AG04450 (cell line): ENCODE measurements at regions not wholly inside any gene's neighbourhood (a gene's known extent, or its start where the extent isn't known, plus 50 kb on each side); places are given as distances from the start of the nearest gene placed in this dataset.
"Not testable (repeated sequence)": the region's sequence is repeated elsewhere in the genome, so short reads cannot be mapped to it uniquely, and the experiment has no call there.

Experiments
- CTCF ChIA-PET: fragments of 300-600, 350-600 bp; formaldehyde crosslinking; extraction: SDS; loops from one replicate; lab custom pipeline; 2022; ENCODE audit warnings: antibody characterized with exemption, inconsistent platforms; lab: Charles Lee
- POLR2A ChIA-PET: fragments of 350-600 bp; formaldehyde crosslinking; extraction: SDS; loops from one replicate; lab custom pipeline; 2021; ENCODE audit warnings: antibody characterized with exemption, inconsistent platforms; lab: Yijun Ruan, JAX
- DNase-seq: peaks from one replicate; pipeline ENCODE4 v3.0.0-alpha.2; 2011; ENCODE audit warnings: low read depth, low spot score
- H3K27ac ChIP-seq: one replicate; pipeline ENCODE4 v1.5.1; 2012; ENCODE audit warnings: low read depth, low read length, control low read depth
- H3K27me3 ChIP-seq: one replicate; pipeline ENCODE4 v1.6.0; 2012; ENCODE audit warnings: low read length; ENCODE audit not compliant: control insufficient read depth, insufficient read depth
- H3K4me3 ChIP-seq: 2 replicates; pipeline ENCODE4 v1.5.1; 2011; ENCODE audit warnings: mild to moderate bottlenecking, low read depth, low read length, control low read depth
- H3K9me3 ChIP-seq: 2 replicates; pipeline ENCODE4 v1.5.1; 2012; ENCODE audit warnings: low read length; ENCODE audit not compliant: control insufficient read depth, insufficient read depth
- TF ChIP-seq, protein P1 (sequence below): IDR thresholded peaks from 2 replicates; pipeline ENCODE4 v1.5.1; 2011; ENCODE audit warnings: low read depth, low read length, control low read depth, inconsistent platforms

DNA sequence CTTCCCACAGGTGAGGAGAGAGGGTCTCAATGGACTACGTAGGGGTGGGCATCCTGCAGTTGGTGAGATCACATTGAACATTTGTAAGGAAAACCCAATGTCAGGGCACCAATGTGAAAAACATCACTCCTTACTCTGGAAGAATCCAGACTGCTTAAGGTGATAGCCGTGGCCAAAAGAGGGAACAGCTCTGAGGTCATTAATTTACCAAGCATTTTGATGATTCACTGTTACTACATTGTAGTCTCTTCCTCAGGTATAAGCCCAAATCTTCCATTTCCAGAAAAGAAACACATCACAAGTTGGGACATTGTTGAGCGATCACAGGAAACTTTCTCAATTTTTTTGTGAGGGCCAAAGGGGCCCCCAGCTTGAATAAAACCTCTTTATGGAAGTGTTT, 61.1 kb upstream of the SPTLC3 start:
- Histone ChIP-seq H3K4me3 (no peak overlapping the region), H3K9me3 (no peaks in the 10 kb centered on the region), H3K27ac (no peak overlapping the region), H3K27me3 (no peaks in the 10 kb centered on the region)
- TF ChIP-seq, protein P1, sequence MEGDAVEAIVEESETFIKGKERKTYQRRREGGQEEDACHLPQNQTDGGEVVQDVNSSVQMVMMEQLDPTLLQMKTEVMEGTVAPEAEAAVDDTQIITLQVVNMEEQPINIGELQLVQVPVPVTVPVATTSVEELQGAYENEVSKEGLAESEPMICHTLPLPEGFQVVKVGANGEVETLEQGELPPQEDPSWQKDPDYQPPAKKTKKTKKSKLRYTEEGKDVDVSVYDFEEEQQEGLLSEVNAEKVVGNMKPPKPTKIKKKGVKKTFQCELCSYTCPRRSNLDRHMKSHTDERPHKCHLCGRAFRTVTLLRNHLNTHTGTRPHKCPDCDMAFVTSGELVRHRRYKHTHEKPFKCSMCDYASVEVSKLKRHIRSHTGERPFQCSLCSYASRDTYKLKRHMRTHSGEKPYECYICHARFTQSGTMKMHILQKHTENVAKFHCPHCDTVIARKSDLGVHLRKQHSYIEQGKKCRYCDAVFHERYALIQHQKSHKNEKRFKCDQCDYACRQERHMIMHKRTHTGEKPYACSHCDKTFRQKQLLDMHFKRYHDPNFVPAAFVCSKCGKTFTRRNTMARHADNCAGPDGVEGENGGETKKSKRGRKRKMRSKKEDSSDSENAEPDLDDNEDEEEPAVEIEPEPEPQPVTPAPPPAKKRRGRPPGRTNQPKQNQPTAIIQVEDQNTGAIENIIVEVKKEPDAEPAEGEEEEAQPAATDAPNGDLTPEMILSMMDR: no peak
- POLR2A ChIA-PET: no interaction called here
- CTCF ChIA-PET: interaction anchor here (0.6 to 1.6 kb wide), 4 partner anchors 19 to 22 kb away, joined by 3 to 8 read pairs (median 5); no protein-coding TSS in a partner anchor
- DNase-seq: no peak

DNA sequence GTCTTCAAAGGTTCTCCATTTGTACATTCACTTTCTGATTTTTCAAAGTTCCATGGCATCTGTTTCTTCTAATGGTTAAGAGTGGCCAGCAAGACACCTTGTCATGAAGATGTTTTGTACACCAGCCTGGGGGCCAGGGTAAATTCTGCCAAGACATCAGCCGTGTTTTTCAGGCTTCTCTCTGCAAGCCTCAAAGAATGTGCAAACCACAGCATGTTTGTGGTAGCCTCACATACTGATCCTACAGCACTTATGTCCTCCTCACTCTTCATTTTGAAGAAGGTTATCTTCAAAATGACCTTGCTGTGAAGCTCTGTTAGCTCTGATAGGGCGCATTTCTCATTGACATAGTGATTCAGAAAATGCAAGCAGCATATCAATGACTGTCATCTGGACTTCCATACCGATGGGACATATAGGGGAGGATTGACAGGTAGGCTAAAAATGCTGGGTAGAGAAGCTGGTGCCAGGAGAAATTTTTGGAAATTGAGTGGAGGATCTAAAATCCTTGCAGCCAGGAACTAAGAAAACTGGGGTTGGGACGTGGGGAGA, 59.3 kb upstream of the SPTLC3 start:
- CTCF ChIA-PET: interaction anchor here (1.5 to 3.2 kb wide), 2 partner anchors 16 to 24 kb away, joined by 13 to 18 read pairs; no protein-coding TSS in a partner anchor
- no peak overlapping the region for H3K27ac ChIP-seq
- TF ChIP-seq, protein P1: no peak
- POLR2A ChIA-PET: no interaction called here
- no peak overlapping the region for H3K4me3 ChIP-seq
- DNase-seq: no peak
- H3K27me3 ChIP-seq: no peaks in the 10 kb centered on the region
- H3K9me3 ChIP-seq: no peaks in the 10 kb centered on the region

DNA sequence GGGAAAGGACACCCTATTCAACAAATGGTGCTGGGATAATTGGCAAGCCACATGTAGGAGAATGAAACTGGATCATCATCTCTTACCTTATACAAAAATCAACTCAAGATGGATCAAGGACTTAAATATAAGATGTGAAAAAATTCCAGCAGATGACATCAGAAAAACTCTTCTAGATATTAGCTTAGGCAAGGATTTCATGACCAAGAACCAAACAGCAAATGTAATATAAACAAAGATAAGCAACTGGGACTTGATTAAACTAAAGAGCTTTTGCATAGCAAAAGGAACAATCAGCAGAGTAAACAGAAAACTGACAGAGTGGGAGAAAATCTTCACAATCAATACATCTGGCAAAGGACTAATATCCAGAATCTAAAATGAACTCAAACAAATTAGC, 54.5 kb upstream of the SPTLC3 start:
- DNase-seq, H3K9me3 ChIP-seq, POLR2A ChIA-PET, H3K27me3 ChIP-seq, H3K27ac ChIP-seq, H3K4me3 ChIP-seq: not testable (repeated sequence)
- CTCF ChIA-PET: interaction anchor here (0.9 to 3.7 kb wide), 3 partner anchors 12 to 30 kb away, joined by 3 to 20 read pairs (median 5); no protein-coding TSS in a partner anchor

DNA sequence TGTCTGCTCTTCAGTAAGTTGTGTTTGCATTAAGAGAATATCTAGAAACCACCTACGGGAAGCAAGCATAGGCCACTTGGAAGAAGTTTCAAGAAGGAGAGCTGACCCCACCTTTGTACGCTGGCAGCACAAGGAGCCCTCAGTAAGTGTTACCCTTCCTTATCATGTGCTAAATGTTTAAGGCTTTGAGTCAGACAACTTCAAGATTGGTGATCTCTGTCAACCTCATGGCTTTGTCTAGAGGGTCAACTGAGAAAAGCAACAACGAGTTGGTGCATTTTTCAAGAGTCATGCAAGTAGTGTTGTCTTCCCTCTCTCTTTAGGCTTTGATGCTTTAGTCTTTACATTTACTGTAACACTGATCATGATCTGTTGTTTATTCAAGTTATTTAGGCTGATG, 53.2 kb upstream of the SPTLC3 start:
- no peaks in the 10 kb centered on the region for H3K27me3 ChIP-seq
- ChIA-PET POLR2A (no interaction called here), CTCF (interaction anchor here (1.6 to 3.7 kb wide), 2 partner anchors 10 to 30 kb away, joined by 9 to 20 read pairs; no protein-coding TSS in a partner anchor)
- DNase-seq: no peak
- no peak overlapping the region for H3K27ac ChIP-seq
- no peaks in the 10 kb centered on the region for H3K9me3 ChIP-seq
- TF ChIP-seq, protein P1: no peak
- H3K4me3 ChIP-seq: no peak overlapping the region

DNA sequence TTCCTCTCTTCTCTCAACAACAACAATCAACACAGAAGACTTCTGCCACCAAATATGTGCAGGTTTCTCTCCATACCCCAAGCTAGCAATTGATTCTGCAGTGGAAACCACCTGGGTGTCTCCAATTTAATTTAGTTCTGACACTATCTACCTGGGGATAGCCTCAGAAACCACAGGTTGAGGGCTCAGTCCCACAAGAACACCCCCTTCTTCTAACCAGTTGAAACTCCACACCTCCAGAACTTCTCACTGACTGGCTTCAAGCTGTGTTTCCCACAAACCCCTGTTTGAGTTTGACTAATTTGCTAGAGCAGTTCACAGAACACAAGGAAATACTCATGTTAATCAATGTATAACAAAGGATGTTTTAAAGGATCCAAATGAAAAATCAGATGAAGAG, 52.5 kb upstream of the SPTLC3 start:
- no peaks in the 10 kb centered on the region for H3K27me3 ChIP-seq
- ChIA-PET POLR2A (no interaction called here), CTCF (interaction anchor here (1.6 to 3.7 kb wide), 2 partner anchors 10 to 31 kb away, joined by 9 to 20 read pairs; no protein-coding TSS in a partner anchor)
- no peak overlapping the region for H3K27ac ChIP-seq
- no peaks in the 10 kb centered on the region for H3K9me3 ChIP-seq
- TF ChIP-seq, protein P1: no peak
- H3K4me3 ChIP-seq: no peak overlapping the region
- DNase-seq: no peak
